ENCODE measurements at regions not wholly inside any gene's neighbourhood (a gene's known extent, or its start where the extent isn't known, plus 50 kb on each side); places are given as distances from the start of the nearest gene placed in this dataset.

GRCh38 chr7:142314281-142314680 lies 56.4 kb upstream of the PRSS58 start:
- FAIRE-seq: no peak
- no peak for TF ChIP-seq CTCF (IDR thresholded peaks at IDR 0.05; ENCODE audit: insufficient read depth, missing control alignments)
- DNase-seq (ENCODE audit: insufficient read length, low spot score): no peak

GRCh38 chr7:142313528-142313927 lies 55.7 kb upstream of the PRSS58 start:
- DNase-seq (ENCODE audit: insufficient read length, low spot score) (no peak), FAIRE-seq (no peak)
- TF ChIP-seq CTCF (IDR thresholded peaks at IDR 0.05; ENCODE audit: insufficient read depth, missing control alignments): no peak

- no peak for FAIRE-seq
- no peak for TF ChIP-seq CTCF (IDR thresholded peaks at IDR 0.05; ENCODE audit: insufficient read depth, missing control alignments)
- no peak for DNase-seq (ENCODE audit: insufficient read length, low spot score)
Observed at GRCh38 chr7:142311876-142312275, 54.0 kb upstream of the PRSS58 start.

GRCh38 chr7:142308918-142309317 lies 51.1 kb upstream of the PRSS58 start:
- FAIRE-seq (no peak), DNase-seq (ENCODE audit: insufficient read length, low spot score) (no peak)
- TF ChIP-seq CTCF (IDR thresholded peaks at IDR 0.05; ENCODE audit: insufficient read depth, missing control alignments): no peak

GRCh38 chr7:142308326-142308725 lies 50.5 kb upstream of the PRSS58 start:
- DNase-seq (ENCODE audit: insufficient read length, low spot score) (no peak), FAIRE-seq (no peak)
- no peak for TF ChIP-seq CTCF (IDR thresholded peaks at IDR 0.05; ENCODE audit: insufficient read depth, missing control alignments)
